A549 (cell line): ENCODE measurements at regions not wholly inside any gene's neighbourhood (a gene's known extent, or its start where the extent isn't known, plus 50 kb on each side); places are given as distances from the start of the nearest gene placed in this dataset.

Experiments used
- ATAC-seq, 2 experiments: fragments of 200-7000 bp in 1 of 2; fragments of >200 bp in 1 of 2; cut with Nextera tagmentation in 1 of 2; cut with Tn5 transposase in 1 of 2; 3 replicates each; pipeline versions ENCODE4 v1.8.0 to v1.9.1; 2018 to 2020; ENCODE audit warnings: mild to moderate bottlenecking in 1 of 2, moderate library complexity in 1 of 2
- CTCF ChIA-PET: fragments of 300-600 bp; sonication (Branson Sonifier 250); formaldehyde crosslinking; extraction: SDS; loops from one replicate; lab custom pipeline; 2021; ENCODE audit warnings: antibody characterized with exemption, inconsistent platforms; lab: Yijun Ruan, JAX
- POLR2A ChIA-PET: fragments of 350-600 bp; formaldehyde crosslinking; extraction: SDS; loops from one replicate; lab custom pipeline; 2021; ENCODE audit warnings: antibody characterized with exemption, inconsistent platforms; lab: Yijun Ruan, JAX
- DNase-seq, 2 experiments: peaks; one replicate each; pipeline versions ENCODE4 v3.0.0 to v3.0.0-alpha.2; 2011 to 2016; ENCODE audit warnings: low read depth in 1 of 2, low spot score in 1 of 2
- FAIRE-seq: peaks from 2 replicates; lab custom pipeline; 2011; peaks lifted over from hg19 to GRCh38; lab: Jason Lieb, UNC
- H3K27ac ChIP-seq, 2 experiments: fragments of >200 bp; sonication (Bioruptor Twin); formaldehyde crosslinking; 3 replicates each; pipeline ENCODE4 v1.5.1; 2016 to 2017
- H3K4me1 ChIP-seq: fragments of >200 bp; sonication (Bioruptor Twin); formaldehyde crosslinking; 3 replicates; pipeline ENCODE4 v1.6.1; 2016
- H3K4me2 ChIP-seq: fragments of >200 bp; sonication (Bioruptor Twin); formaldehyde crosslinking; 3 replicates; pipeline ENCODE4 v1.6.1; 2016
- H3K4me3 ChIP-seq: fragments of >200 bp; sonication (Bioruptor Twin); formaldehyde crosslinking; 3 replicates; pipeline ENCODE4 v1.5.1; 2016
- H3K9me3 ChIP-seq: fragments of >200 bp; sonication (Bioruptor Twin); formaldehyde crosslinking; 3 replicates; pipeline ENCODE4 v1.6.1; 2016
- ATOH8 ChIP-seq: fragments of 250-450 bp; sonication (Bioruptor Pico); IDR thresholded peaks from 2 replicates; pipeline ENCODE4 v1.5.0; 2020; ENCODE audit warnings: low read depth, mild to moderate bottlenecking, moderate library complexity
- BHLHE40 ChIP-seq: IDR thresholded peaks from 2 replicates; pipeline ENCODE4 v1.6.1; 2012; ENCODE audit warnings: low read depth, low read length, inconsistent platforms
- CBX8 ChIP-seq: fragments of 200-600 bp; sonication (generic); IDR thresholded peaks from 2 replicates; pipeline ENCODE4 v1.6.1; 2016
- CEBPB ChIP-seq, 2 experiments: fragments of >200 bp in 1 of 2; sonication (Bioruptor Twin) in 1 of 2; formaldehyde crosslinking in 1 of 2; IDR thresholded peaks; 2 replicates each; pipeline ENCODE4 v1.6.1; 2012 to 2016
- CHD4 ChIP-seq: fragments of 200-600 bp; sonication (generic); IDR thresholded peaks from 2 replicates; pipeline ENCODE4 v1.6.1; 2016; ENCODE audit warnings: antibody characterized with exemption, mild to moderate bottlenecking, borderline replicate concordance
- EHMT2 ChIP-seq: fragments of 200-600 bp; sonication (generic); IDR thresholded peaks from 2 replicates; pipeline ENCODE4 v1.6.1; 2016; ENCODE audit warnings: antibody characterized with exemption, low read depth, mild to moderate bottlenecking, moderate library complexity
- EP300 ChIP-seq, 2 experiments: fragments of >200 bp; sonication (Bioruptor Twin); formaldehyde crosslinking; IDR thresholded peaks; 2 replicates in 1 of 2; 3 replicates in 1 of 2; pipeline ENCODE4 v1.6.1; 2016 to 2017
- FOSL2 ChIP-seq, 2 experiments: fragments of 450-650 bp in 1 of 2; fragments of >200 bp in 1 of 2; sonication (Bioruptor Twin) in 1 of 2; formaldehyde crosslinking; IDR thresholded peaks; 2 replicates each; pipeline versions ENCODE4 v1.5.0 to v1.6.1; 2016 to 2020; ENCODE audit warnings: mild to moderate bottlenecking in 1 of 2, moderate library complexity in 1 of 2
- GATA3 ChIP-seq: IDR thresholded peaks from 2 replicates; pipeline ENCODE4 v1.6.1; 2012; ENCODE audit warnings: borderline replicate concordance
- HEYL ChIP-seq: fragments of 250-450 bp; sonication (Bioruptor Pico); IDR thresholded peaks from 2 replicates; pipeline ENCODE4 v1.8.0; 2021; ENCODE audit warnings: mild to moderate bottlenecking, moderate library complexity
- HOXB13 ChIP-seq: fragments of 250-450 bp; sonication (Bioruptor Pico); IDR thresholded peaks from 2 replicates; pipeline ENCODE4 v1.5.0; 2020; ENCODE audit warnings: low read depth, mild to moderate bottlenecking, moderate library complexity
- HOXB5 ChIP-seq: fragments of 250-450 bp; sonication (Bioruptor Pico); IDR thresholded peaks from 2 replicates; pipeline ENCODE4 v1.5.0; 2020; ENCODE audit warnings: mild to moderate bottlenecking, moderate library complexity
- JUNB ChIP-seq: fragments of >200 bp; sonication (Bioruptor Twin); formaldehyde crosslinking; IDR thresholded peaks from 2 replicates; pipeline ENCODE4 v1.6.1; 2016
- MAFK ChIP-seq: fragments of 450-650 bp; IDR thresholded peaks from 2 replicates; pipeline ENCODE4 v1.6.1; 2014; ENCODE audit not compliant: partially characterized antibody
- NPAS2 ChIP-seq: fragments of 250-450 bp; sonication (Bioruptor Pico); IDR thresholded peaks from 2 replicates; pipeline ENCODE4 v1.8.0; 2022; ENCODE audit warnings: mild to moderate bottlenecking, moderate library complexity, borderline replicate concordance
- NR3C1 ChIP-seq: fragments of >200 bp; sonication (Bioruptor Twin); formaldehyde crosslinking; IDR thresholded peaks from 3 replicates; pipeline ENCODE4 v1.6.1; 2017
- PHF8 ChIP-seq: fragments of 200-600 bp; sonication (generic); IDR thresholded peaks from 2 replicates; pipeline ENCODE4 v1.6.1; 2016; ENCODE audit warnings: low read depth, mild to moderate bottlenecking, antibody characterized with exemption, moderate library complexity, borderline replicate concordance
- RAD21 ChIP-seq, 2 experiments: fragments of >200 bp in 1 of 2; sonication (Bioruptor Twin) in 1 of 2; formaldehyde crosslinking in 1 of 2; IDR thresholded peaks in 1 of 2; conservative IDR thresholded peaks in 1 of 2; 2 replicates in 1 of 2; 3 replicates in 1 of 2; pipeline ENCODE4 v1.6.1; 2012 to 2018; ENCODE audit warnings: inconsistent platforms in 1 of 2
- RCOR1 ChIP-seq: fragments of 150-350 bp; IDR thresholded peaks from 2 replicates; pipeline ENCODE4 v1.6.1; 2014; ENCODE audit warnings: antibody characterized with exemption, low read length, low read depth
- SMC3 ChIP-seq: fragments of >200 bp; sonication (Bioruptor Twin); formaldehyde crosslinking; IDR thresholded peaks from 3 replicates; pipeline ENCODE4 v1.6.1; 2018; ENCODE audit warnings: inconsistent platforms
- TP53 ChIP-seq: fragments of 250-450 bp; sonication (Bioruptor Pico); IDR thresholded peaks from 2 replicates; pipeline ENCODE4 v1.5.0; 2021; ENCODE audit warnings: mild to moderate bottlenecking, moderate library complexity
- ZC3H11A ChIP-seq: fragments of 450-650 bp; IDR thresholded peaks from 2 replicates; pipeline ENCODE4 v1.6.1; 2014; ENCODE audit warnings: antibody characterized with exemption, mild to moderate bottlenecking
- ZNF302 ChIP-seq: fragments of 250-450 bp; sonication (Bioruptor Pico); IDR thresholded peaks from 2 replicates; pipeline ENCODE4 v1.9.0; 2021; ENCODE audit warnings: inconsistent platforms, mild to moderate bottlenecking, moderate library complexity
- ZSCAN20 ChIP-seq: fragments of 250-450 bp; sonication (Bioruptor Pico); IDR thresholded peaks from 2 replicates; pipeline ENCODE4 v1.8.0; 2022; ENCODE audit warnings: mild to moderate bottlenecking, moderate library complexity
- WGBS: methylation state at CpG from one replicate; pipeline ENCODE4 v1.1.6; 2017; ENCODE audit errors: missing lambda C conversion rate; 5-methylcytosine and 5-hydroxymethylcytosine counted together
- TF ChIP-seq, protein P1 (sequence below): fragments of >200 bp; sonication (Bioruptor Twin); formaldehyde crosslinking; IDR thresholded peaks from 3 replicates; pipeline ENCODE4 v1.5.1; 2016
- TF ChIP-seq, protein P2 (sequence below): fragments of >200 bp; sonication (Bioruptor Twin); formaldehyde crosslinking; IDR thresholded peaks from 3 replicates; pipeline ENCODE4 v1.6.1; 2016
- TF ChIP-seq, protein P3 (sequence below): fragments of 450-650 bp; IDR thresholded peaks from 2 replicates; pipeline ENCODE4 v1.6.1; 2014; ENCODE audit warnings: antibody characterized with exemption

- H3K4me3 ChIP-seq: no peak overlapping the region
- no peak for FAIRE-seq
- H3K4me1 ChIP-seq: no peaks in the 10 kb centered on the region
- no peaks in the 10 kb centered on the region for H3K9me3 ChIP-seq
- ChIA-PET CTCF (interaction anchor here (0.5 to 4.9 kb wide), 14 partner anchors 9 to 1783 kb away, joined by 3 to 34 read pairs (median 3); no protein-coding TSS in a partner anchor), POLR2A (no interaction called here)
- TF ChIP-seq, protein P1, sequence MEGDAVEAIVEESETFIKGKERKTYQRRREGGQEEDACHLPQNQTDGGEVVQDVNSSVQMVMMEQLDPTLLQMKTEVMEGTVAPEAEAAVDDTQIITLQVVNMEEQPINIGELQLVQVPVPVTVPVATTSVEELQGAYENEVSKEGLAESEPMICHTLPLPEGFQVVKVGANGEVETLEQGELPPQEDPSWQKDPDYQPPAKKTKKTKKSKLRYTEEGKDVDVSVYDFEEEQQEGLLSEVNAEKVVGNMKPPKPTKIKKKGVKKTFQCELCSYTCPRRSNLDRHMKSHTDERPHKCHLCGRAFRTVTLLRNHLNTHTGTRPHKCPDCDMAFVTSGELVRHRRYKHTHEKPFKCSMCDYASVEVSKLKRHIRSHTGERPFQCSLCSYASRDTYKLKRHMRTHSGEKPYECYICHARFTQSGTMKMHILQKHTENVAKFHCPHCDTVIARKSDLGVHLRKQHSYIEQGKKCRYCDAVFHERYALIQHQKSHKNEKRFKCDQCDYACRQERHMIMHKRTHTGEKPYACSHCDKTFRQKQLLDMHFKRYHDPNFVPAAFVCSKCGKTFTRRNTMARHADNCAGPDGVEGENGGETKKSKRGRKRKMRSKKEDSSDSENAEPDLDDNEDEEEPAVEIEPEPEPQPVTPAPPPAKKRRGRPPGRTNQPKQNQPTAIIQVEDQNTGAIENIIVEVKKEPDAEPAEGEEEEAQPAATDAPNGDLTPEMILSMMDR: peak; percentile 80
- TF ChIP-seq RAD21 (conservative IDR thresholded peaks at IDR 0.05 in 1 of 2, IDR thresholded peaks at IDR 0.05 in 1 of 2): peak; percentile 77 to 85
- peak; percentile 87 for TF ChIP-seq SMC3
- TF ChIP-seq NR3C1: no peak
- no peak for TF ChIP-seq EHMT2
- no peak for TF ChIP-seq ZSCAN20 (CRISPR knock-in tag)
- TF ChIP-seq CEBPB (IDR thresholded peaks at IDR 0.05): peak; percentile 91 to 98
- no peak for TF ChIP-seq JUNB
- ATAC-seq: peak; percentile 76 to 85; a peak in 5 of 6 replicates
- H3K27ac ChIP-seq: no peak overlapping the region
- WGBS: 7% methylated on average over 7 of the region's 7 CpGs
- DNase-seq: peak; percentile 10 to 61
- H3K4me2 ChIP-seq: no peak overlapping the region
Observed at GRCh38 chr4:181143250-181143854, 1099.8 kb upstream of the TENM3 start.

DNA sequence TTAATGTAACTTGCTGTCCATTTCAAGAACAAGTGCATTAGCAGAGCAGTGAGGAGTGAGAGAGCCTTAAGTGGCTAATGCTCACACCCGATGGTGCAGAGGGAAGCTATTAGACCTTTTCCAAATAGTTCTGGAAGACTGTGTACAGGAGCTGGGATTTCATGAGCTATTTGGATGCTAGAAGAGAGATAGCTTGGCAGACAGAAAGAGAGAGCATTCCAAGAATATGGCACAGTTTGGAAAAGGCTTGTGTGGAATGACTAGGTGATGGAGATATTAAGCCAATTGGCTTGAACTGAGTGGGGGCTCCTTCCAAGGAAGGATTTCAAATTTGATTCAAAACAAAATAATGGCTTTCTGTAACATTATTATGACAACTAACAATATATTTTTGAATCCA is 1097.2 kb upstream of the TENM3 start:
- Histone ChIP-seq H3K4me2 (no peak overlapping the region), H3K4me3 (no peak overlapping the region), H3K27ac (no peak overlapping the region)
- no peak for ATAC-seq
- no peak for FAIRE-seq
- ChIA-PET CTCF (interaction anchor here (1.2 to 4.9 kb wide), 2 partner anchors 30 to 383 kb away, joined by 3 to 34 read pairs; no protein-coding TSS in a partner anchor), POLR2A (no interaction called here)
- 0% methylated on average over 1 of the region's 1 CpG for WGBS
- no peak for TF ChIP-seq EHMT2
- TF ChIP-seq FOSL2 (IDR thresholded peaks at IDR 0.05): no peak
- TF ChIP-seq FOSL2 (CRISPR knock-in tag; IDR thresholded peaks at IDR 0.05): no peak
- TF ChIP-seq, protein P2, sequence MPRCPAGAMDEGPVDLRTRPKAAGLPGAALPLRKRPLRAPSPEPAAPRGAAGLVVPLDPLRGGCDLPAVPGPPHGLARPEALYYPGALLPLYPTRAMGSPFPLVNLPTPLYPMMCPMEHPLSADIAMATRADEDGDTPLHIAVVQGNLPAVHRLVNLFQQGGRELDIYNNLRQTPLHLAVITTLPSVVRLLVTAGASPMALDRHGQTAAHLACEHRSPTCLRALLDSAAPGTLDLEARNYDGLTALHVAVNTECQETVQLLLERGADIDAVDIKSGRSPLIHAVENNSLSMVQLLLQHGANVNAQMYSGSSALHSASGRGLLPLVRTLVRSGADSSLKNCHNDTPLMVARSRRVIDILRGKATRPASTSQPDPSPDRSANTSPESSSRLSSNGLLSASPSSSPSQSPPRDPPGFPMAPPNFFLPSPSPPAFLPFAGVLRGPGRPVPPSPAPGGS: no peak
- TF ChIP-seq, protein P3, sequence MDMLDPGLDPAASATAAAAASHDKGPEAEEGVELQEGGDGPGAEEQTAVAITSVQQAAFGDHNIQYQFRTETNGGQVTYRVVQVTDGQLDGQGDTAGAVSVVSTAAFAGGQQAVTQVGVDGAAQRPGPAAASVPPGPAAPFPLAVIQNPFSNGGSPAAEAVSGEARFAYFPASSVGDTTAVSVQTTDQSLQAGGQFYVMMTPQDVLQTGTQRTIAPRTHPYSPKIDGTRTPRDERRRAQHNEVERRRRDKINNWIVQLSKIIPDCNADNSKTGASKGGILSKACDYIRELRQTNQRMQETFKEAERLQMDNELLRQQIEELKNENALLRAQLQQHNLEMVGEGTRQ: no peak
- TF ChIP-seq ATOH8 (CRISPR knock-in tag): no peak
- no peak for TF ChIP-seq CBX8
- TF ChIP-seq EP300 (IDR thresholded peaks at IDR 0.05): no peak
- TF ChIP-seq BHLHE40: no peak
- no peak for TF ChIP-seq CEBPB (IDR thresholded peaks at IDR 0.05)
- TF ChIP-seq HOXB5 (CRISPR knock-in tag): no peak
- TF ChIP-seq, all 56 proteins: peak for 0
- no peaks in the 10 kb centered on the region for H3K9me3 ChIP-seq
- DNase-seq: no peak
- H3K4me1 ChIP-seq: no peaks in the 10 kb centered on the region

GRCh38 chr4:181147416-181147951 is 1095.7 kb upstream of the TENM3 start:
- ChIA-PET POLR2A (no interaction called here), CTCF (interaction anchor here (0.6 to 4.9 kb wide), 3 partner anchors 21 to 381 kb away, joined by 3 to 34 read pairs (median 4); no protein-coding TSS in a partner anchor)
- DNase-seq (no peak), ATAC-seq (no peak), FAIRE-seq (no peak)
- 35% methylated on average over 9 of the region's 13 CpGs for whole genome bisulfite sequencing
- H3K27ac ChIP-seq: no peak overlapping the region
- no peak overlapping the region for H3K4me3 ChIP-seq
- H3K9me3 ChIP-seq: no peaks in the 10 kb centered on the region
- no peak overlapping the region for H3K4me2 ChIP-seq
- H3K4me1 ChIP-seq: no peaks in the 10 kb centered on the region
- TF ChIP-seq, protein P2: no peak
- TF ChIP-seq ZC3H11A (no peak), HEYL (CRISPR knock-in tag) (no peak), TP53 (CRISPR knock-in tag) (no peak), CHD4 (no peak), NR3C1 (no peak), HOXB13 (CRISPR knock-in tag) (no peak), NPAS2 (CRISPR knock-in tag) (no peak), ZSCAN20 (CRISPR knock-in tag) (no peak), ZNF302 (CRISPR knock-in tag) (no peak), GATA3 (no peak), RCOR1 (no peak), BHLHE40 (no peak), MAFK (no peak), PHF8 (no peak)
